ENCODE measurements at regions not wholly inside any gene's neighbourhood (a gene's known extent, or its start where the extent isn't known, plus 50 kb on each side); places are given as distances from the start of the nearest gene placed in this dataset.
A peak's percentile ranks its signal among the peaks of the same experiment; 100 is the strongest.

GRCh38 chr5:44622331-44622730 is 186.4 kb upstream of the MRPS30 start:
- TF ChIP-seq CTCF (IDR thresholded peaks at IDR 0.05; ENCODE audit: control insufficient read depth, extremely low read depth, insufficient read depth), result no peak
- no peak overlapping the region for H3K4me3 ChIP-seq (ENCODE audit: low read depth, low read length)
- DNase-seq (ENCODE audit: low read depth), result no peak

- H3K4me3 ChIP-seq (ENCODE audit: low read depth, low read length), result no peak overlapping the region
- no peak for DNase-seq (ENCODE audit: low read depth)
- no peak for TF ChIP-seq CTCF (IDR thresholded peaks at IDR 0.05; ENCODE audit: control insufficient read depth, extremely low read depth, insufficient read depth)
Measured at GRCh38 chr5:44619875-44620610, 188.7 kb upstream of the MRPS30 start.

GRCh38 chr5:44614845-44615244 is 193.9 kb upstream of the MRPS30 start:
- no peak for DNase-seq (ENCODE audit: low read depth)
- H3K4me3 ChIP-seq (ENCODE audit: low read depth, low read length), result no peak overlapping the region
- TF ChIP-seq CTCF (IDR thresholded peaks at IDR 0.05; ENCODE audit: control insufficient read depth, extremely low read depth, insufficient read depth), result no peak

- H3K4me3 ChIP-seq (ENCODE audit: low read depth, low read length), result no peak overlapping the region
- TF ChIP-seq CTCF (IDR thresholded peaks at IDR 0.05; ENCODE audit: control insufficient read depth, extremely low read depth, insufficient read depth), result no peak
- no peak for DNase-seq (ENCODE audit: low read depth)
Measured at GRCh38 chr5:44613936-44614335, 194.8 kb upstream of the MRPS30 start.

- no peak for TF ChIP-seq CTCF (IDR thresholded peaks at IDR 0.05; ENCODE audit: control insufficient read depth, extremely low read depth, insufficient read depth)
- DNase-seq (ENCODE audit: low read depth), result no peak
- H3K4me3 ChIP-seq (ENCODE audit: low read depth, low read length), result no peak overlapping the region
Measured at GRCh38 chr5:44605926-44606325, 202.8 kb upstream of the MRPS30 start.

GRCh38 chr5:44603496-44604272 is 205.1 kb upstream of the MRPS30 start:
- no peak for DNase-seq (ENCODE audit: low read depth)
- peak; percentile 34; the same call in 1 of the 2 replicates for TF ChIP-seq CTCF (IDR thresholded peaks at IDR 0.05; ENCODE audit: control insufficient read depth, extremely low read depth, insufficient read depth)
- no peak overlapping the region for H3K4me3 ChIP-seq (ENCODE audit: low read depth, low read length)

All from LNCaP clone FGC (cell line).